DMS 273 treated with DMSO at 0.1 percent for 48 hours (cell line): ENCODE measurements at regions not wholly inside any gene's neighbourhood (a gene's known extent, or its start where the extent isn't known, plus 50 kb on each side); places are given as distances from the start of the nearest gene placed in this dataset.
"Not testable (repeated sequence)": the region's sequence is repeated elsewhere in the genome, so short reads cannot be mapped to it uniquely, and the experiment has no call there.

Experiments used
- DNase-seq: peaks from one replicate; lab custom pipeline; 2025; lab: John Stamatoyannopoulos, UW

DNA sequence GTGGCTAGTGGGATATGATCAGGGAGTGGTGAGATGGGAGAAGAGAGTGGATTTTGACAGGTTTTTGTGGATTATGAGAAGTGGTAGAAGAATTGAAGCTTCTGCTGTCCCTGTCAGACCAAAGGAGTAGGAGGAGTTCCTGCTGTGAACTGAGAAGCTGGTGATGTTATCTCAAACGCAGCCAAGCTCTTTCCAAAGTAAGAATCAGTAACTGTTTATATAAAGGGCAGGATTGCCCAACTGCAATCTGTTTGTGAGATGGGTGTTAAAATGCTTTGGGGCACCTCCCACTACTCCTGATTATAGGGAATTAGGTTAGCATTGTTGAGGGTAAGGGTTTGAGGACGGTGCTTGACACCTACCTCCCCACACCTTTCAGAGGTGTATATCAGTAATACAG, 60.5 kb upstream of the USP25 start:
- no peak for DNase-seq

DNA sequence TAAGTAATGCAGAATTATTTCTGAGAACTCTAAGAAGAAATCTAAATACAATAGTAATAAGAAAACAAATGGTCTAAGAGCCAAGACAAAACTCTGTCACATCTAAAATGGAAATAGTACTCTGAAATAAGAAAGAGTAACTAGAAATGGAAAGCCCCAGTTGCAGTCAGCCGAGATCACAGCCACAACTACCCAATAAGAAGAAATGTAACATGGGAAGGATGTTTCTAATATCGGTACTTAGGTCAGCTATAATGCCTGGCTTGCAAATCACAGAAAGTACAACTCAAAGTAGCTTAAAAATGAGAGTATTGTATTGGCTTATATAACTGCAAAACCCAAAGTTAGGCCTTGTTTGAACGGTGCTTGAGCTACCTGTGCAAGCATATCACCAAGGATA, 58.6 kb upstream of the USP25 start:
- DNase-seq, result no peak

DNA sequence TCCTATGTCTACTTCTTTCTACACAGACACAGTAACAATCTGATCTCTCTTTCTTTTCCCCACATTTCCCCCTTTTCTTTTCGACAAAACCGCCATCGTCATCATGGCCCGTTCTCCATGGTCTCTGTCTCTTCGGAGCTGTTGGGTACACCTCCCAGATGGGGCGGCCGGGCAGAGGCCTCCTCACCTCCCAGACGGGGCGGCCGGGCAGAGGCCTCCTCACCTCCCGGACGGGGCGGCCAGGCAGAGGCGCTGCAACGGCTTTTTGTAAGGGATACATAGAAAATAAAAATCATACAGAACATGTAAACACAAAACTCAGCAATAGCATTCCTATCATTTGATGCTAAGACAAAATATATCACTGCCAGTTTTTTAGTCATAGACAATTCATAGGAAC, 57.2 kb upstream of the USP25 start:
- DNase-seq, result not testable (repeated sequence)

DNA sequence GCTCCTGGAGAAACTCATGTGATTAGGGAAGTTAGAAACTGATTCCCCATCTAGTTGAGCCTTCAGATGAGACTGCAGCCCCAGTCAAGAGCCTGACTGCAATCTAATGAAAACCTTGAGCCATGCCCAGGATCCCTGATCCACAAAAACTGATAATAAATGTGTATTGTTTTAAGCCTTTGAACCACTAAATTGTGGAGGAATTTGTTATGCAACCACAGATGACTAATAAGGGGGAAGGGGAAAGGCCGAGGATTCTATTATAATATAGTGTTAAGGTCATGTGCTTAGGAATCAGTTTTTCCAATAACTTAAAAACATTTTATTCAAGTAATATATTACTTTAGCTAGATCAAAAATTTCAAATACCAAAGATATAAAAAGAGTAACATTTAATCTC, 52.8 kb upstream of the USP25 start:
- no peak for DNase-seq

DNA sequence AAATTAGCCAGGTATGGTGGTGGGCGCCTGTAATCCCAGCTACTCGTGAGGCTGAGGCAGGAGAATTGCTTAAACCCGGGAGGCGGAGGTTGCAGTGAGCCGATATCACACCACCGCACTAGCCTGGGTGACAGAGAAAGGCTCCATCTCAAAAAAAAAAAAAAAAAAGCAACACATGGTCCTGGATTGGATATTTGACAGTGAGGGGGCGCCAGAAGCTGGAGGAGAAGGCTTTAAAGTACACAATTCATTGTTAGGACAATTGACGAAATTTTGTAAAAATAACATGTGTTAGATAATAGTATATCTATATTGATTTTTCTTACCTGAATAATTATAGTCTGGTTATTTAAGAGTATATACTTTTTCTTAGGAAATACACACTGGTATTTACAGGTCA, 50.2 kb upstream of the USP25 start:
- DNase-seq, result no peak
